CMK (cell line): ENCODE measurements at regions not wholly inside any gene's neighbourhood (a gene's known extent, or its start where the extent isn't known, plus 50 kb on each side); places are given as distances from the start of the nearest gene placed in this dataset.

Experiments
- DNase-seq: peaks from one replicate; pipeline ENCODE4 v3.0.0-alpha.2; 2010; ENCODE audit warnings: low read depth

DNA sequence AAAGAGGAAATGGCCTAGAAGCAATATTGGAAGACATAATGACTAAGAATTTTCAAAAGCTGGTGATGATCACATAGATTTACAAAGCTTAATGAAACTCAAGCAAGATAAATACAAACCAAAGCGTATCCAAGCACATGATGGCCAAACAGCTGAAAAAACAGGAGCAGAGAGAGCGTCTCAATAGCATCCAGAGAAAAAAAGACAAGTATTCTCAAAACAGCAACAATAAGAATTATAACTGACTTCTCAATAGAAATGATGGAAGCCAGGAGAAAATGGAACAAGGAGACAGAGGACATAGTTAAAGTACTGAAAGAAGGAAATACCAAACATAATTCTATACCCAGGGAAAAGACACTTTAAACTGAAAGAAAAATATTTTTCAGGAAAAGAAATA is 437.2 kb upstream of the TNP1 start:
- DNase-seq: no peak

DNA sequence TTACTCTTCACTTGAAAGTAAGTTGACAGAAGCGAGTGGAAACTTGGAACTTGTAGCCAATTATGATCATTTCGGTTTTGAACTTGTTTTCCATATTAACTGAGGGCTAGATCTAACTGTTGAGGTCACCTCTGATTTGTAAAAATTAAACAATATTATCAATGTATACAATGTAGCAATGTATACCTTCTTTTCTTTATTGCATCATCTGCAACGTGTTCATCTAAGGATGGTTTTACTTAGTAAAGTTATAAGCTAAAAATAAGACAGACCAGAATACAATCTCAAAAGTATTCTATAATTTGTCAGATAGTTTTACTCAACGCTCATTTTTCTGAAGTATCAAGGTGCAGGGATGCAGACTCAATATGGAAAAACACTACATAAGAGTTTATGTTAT is 435.0 kb upstream of the TNP1 start:
- DNase-seq: no peak

DNA sequence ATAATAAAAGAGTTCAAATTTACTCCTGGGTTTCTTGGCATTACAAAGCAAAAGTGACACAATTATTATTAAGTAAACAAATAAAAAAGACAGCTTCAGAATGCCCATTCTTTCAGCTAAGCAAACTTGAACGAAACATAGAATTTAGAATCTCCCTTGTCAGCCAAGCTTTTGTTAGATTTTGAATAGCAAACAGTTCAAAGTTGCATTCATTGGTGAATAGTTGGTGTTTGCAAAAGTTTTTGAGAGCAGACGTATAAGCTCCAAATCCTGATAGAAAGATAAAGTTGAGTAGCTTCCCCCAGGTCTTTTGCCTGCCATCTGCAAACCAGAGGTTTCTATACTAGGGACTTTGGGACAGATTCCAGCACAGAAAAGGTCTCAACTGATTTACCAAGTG is 434.3 kb upstream of the TNP1 start:
- DNase-seq: no peak

DNA sequence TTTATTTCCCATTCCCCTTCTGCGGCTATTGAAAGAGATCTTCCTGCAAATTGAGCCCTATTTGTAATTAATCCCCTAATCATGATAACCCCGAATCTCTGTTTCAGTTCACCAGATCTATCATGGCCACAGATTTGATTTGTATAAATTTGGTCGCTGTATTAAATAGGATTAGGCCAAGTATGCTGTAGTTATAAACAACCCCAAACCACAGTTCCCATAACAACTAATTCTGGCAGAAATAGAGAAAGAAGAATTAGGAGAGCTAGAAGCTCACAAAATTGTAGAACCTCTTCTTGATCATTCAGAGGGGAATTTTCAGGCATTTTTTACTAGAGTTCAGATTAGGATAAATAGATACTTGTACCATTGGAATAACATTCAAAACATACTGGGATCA is 433.7 kb upstream of the TNP1 start:
- DNase-seq: no peak

DNA sequence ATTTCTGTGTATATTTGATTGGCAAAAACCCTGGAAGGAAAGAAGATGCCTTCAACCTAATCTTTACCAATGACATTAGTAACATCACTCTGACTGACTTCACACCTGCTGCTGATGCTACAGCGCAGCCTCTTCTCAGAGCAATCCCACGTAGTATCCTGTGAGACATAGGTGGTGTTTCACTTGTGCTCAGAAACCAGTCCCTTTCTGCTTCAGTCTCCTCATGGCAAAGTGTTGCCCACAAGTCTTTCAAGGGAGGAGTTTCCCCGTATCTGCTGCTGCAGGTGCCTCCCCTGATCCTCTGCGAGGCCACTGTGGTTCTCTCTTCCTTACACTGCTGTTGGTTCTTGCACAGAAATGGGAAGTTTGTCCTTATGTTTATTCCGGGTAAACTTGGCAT is 433.2 kb upstream of the TNP1 start:
- no peak for DNase-seq

DNA sequence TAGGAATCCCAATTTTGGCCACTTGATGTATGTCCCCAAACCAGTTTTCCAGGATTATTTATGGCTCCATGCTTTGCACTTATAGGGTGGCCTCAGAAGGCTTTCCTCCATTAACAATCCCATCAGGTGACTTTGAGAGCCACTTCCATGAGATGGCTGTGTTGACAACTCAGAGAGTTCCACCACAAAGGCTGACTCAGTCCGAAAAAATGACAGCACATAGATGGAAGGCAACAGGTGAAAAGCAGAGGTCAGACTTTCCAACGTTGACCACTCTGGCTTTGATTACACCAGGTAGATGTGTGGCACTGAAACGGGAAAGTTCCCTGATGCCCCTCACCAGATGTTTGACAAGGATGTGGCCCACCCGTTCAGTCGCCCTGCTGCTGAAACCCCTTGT is 431.4 kb upstream of the TNP1 start:
- no peak for DNase-seq

DNA sequence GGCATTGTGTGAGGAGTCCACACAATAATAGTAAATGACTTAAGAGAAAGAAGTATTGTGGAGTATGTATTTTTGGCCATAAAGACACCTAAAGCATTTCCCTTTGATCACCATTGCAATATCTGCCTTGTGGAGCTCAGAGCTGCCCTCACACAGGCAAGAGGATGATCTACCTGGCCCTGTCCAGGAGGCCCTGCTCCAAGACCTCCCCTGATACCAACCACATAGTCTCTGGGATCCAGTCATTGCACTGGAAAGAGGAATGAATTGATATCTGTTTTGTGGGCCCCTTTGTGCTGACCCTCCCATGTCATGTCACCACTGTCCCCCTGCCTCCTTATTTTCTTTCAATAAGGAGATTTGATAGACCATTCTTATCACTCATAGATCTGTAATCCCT is 430.6 kb upstream of the TNP1 start:
- DNase-seq: no peak

DNA sequence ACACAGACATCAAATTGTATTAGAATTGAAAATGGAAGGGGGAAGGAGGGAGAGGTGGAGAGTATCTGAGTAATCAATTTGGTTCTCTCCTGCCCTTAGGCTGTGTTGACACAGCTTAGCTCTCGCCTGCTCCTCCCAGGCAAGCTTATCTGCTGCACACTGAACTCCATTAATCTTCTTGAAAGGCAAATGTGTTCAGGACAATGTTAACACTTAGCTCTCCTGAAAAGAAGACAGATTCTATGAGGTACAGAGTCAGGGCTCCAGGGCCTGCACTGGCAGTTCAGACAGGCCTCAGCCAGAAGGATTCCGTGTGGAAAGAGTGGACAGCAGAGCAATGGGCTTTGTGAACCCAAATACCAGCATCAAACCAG is 430.0 kb upstream of the TNP1 start:
- DNase-seq: no peak

DNA sequence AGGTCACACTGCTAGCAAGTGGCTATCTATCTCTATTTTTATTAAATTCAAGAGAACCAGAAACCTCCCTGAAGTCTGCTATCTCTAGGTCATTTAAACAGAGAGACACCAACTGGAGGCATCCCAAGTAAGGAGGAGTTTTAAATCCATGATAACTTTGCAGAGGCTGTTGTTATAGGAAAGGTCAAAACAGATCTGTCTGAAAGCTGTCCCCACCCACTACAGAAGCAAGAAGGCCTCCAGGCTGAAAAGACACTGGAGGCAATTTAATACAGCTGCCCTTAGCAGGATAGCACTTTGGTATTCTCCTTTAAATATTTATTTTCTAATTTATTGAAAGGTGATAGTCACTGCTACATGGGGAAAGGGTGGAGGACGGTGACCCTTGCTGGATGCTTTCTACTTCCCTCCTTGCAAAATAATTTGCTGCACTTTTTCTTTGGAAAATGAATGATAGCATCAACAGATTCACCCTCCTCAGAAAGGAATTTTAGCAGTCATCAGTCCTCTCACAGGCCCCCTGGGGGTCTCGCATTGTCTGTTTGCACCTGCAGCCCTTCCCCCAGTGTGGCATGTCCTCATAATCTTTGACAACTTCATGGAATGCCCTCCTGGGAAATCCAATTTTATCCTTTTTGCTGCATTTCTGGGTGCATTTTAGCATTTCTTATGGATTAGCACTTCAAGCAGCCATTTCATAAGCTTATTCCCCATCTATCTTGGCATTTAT is 429.5 kb upstream of the TNP1 start:
- no peak for DNase-seq

DNA sequence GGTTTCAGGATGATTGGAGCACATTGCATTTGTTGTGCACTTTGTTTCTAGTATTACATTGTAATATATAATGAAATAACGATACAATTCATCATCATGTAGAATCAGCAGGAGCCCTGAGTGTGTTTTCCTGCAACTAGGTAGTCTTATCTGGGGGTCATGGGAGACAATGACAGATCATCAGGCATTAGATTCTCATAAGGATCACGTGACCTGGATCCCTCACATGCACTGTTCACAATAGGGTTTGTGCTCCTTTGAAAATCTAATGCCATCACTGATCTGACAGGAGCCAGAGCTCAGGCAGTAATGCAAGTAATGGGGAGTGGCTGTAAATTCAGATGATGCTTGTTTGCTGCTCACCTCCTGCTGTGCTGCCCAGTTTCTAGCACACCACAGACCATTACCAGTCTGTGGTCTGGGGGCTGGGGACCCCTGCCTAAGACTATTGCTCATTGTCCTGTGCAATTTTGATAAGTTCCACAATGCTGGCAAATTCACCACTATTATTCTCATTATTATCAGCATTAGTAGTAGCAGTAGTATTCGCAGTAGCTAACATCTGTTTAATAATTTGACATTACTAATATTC is 428.7 kb upstream of the TNP1 start:
- no peak for DNase-seq

DNA sequence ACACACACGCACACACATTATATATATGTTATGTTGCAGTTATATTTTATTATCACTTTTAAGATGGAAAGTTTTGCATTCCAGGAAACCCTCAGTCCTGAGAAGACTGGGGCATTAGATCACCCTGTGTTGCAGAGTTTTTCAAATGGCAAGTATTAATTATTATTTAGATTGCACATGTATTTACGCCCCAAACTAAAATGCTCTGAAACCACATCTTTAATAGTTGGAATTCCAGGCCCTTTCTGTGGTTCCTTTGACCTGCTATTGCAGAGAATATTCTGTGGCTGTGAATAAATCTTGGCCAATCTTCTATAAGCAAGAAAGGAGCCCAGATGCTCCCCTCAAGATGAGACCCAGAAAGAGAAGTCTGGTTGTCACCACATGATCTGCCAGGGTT is 427.0 kb upstream of the TNP1 start:
- DNase-seq: no peak

DNA sequence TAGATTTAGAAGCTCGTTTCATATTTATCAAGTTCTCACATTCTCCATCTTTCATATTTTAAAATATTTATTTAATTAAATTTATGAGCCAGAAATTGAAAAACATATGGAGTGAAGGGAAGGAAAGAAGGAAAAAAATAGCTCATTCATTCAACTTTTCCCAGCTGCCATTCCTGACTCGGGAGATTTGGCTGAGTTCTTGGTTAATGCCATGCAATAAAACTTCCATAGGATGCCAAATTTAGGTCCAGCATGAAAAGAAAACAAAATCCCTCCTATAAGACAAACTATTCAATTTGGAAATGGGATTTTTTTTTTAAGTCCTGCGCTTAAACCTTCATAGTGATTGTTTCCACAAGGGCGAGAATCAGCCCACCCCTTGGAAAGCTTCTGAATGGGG is 426.1 kb upstream of the TNP1 start:
- no peak for DNase-seq

DNA sequence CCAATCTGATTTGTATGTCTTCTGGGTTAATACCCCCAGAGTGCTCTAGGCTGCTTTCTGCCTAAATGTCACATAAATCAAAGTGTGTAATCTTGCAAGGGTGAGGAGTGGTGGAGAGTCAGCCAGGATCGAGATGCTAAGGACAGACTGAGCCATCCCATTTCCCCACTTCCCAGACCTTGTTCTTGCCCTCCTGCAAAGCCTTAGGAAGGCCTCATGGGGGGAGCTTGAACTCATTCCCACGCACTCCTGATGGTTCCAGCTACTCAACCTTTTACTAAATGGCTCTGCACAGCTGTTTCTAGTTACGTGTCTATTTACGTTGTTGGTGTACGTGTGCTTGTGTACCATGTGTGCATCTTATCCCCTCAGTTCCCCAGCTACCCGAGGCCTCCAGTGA is 423.6 kb upstream of the TNP1 start:
- no peak for DNase-seq

DNA sequence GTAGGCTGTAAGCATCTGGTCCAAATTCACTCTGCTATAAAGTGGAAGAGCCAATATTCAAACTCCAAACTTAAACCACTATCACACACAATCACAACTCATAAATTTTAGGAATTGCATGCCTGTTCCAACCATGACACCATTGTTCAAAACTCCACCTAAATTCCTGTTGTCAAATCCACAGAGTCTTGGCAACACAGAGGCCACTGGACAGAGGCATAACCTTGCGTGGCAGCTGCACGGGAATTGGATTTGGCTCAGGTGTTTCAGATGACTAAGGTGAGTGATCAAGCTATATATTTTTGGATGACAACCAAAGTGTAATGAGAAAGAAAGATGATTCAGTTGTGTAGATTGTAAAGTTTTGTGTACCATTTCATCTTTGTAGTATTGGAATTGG is 422.7 kb upstream of the TNP1 start:
- DNase-seq: no peak

DNA sequence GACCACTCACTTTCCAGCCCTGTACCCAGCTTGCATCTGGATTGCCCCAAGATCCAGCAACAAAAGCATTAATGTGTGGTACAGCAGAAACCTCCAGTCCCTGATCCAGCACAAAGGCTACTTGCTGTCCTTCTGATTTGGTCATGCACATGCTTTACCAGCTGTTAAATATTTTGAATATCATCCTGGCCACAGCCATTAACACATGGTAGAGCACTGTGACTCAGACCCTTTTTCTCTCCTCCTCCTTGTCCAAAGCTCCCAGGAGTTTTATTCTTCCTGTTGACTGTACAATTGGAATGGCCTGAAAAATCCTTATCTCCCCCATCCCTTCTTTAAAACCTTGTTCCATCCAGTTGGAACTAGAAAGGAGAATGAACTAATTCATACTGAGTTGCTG is 419.7 kb upstream of the TNP1 start:
- DNase-seq: no peak

DNA sequence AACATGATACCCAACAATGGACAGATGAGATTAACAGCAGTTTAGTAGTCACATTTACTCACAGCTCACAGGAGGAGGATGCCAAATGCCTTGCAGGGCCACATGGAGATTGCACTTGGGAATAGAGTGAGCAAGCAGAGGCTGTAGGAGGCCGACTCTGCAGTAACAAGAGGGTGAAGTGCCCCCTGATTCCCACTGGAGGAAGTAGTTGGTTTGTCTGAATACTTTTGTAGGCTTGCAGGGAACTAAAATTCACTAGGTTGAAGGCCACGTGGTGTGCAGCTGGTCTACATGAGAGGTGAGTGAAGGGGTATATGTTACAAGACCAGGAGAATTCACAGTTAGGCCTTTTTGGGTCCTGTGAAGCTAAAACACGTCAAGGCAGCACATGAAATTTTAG is 419.3 kb upstream of the TNP1 start:
- DNase-seq: no peak

DNA sequence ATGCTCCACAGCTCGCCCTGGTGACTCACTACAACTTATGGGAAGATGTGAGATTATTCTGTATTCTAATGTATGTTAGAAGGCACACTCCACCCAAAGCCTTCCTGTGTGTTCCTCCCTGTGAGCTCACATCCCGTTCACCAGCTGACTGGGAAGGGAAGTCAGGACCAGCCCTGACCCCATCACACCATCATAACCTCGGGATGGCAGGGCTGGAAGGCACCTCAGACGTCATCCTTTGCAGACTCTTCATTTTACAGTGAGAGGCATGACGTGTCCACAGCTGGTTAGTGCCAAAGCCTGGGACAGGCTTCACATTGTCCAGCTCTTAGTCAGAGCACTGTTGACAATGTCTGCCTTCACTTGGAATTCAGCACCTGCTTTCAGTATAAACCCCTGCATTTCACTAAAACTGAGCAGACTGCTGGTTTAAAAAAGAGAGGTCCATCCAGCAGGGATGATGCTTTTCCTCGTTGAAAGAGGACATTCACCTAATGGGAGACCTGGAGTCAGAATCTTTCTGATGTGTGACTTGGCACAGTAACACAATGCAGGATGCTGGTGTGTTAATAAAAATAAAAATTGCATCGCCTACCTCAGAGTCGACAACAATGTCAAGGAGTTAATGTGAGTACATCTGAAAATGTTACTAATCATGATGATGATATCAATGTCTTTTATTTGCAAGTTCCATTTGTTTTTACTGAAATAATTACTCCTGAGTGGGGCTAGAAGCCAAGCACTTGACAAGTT is 418.0 kb upstream of the TNP1 start:
- DNase-seq: no peak

DNA sequence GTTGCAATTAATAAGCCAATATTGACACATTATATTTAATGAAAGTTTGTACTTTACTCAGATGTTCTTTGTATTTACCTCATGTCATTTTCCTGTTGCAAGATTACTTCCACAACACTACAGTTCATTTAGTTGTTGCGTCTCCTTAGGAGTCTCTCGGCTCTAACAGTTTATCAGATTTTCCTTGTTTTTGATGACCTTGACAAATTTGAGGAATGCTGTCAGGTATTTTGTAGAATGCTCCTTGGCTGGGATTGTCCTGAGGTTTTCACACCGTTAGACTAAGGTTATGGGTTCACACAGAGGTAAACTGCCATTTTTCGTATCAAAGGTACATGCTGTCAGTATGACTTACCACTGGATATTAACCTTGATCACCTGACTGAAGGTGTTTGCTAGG is 416.6 kb upstream of the TNP1 start:
- no peak for DNase-seq

DNA sequence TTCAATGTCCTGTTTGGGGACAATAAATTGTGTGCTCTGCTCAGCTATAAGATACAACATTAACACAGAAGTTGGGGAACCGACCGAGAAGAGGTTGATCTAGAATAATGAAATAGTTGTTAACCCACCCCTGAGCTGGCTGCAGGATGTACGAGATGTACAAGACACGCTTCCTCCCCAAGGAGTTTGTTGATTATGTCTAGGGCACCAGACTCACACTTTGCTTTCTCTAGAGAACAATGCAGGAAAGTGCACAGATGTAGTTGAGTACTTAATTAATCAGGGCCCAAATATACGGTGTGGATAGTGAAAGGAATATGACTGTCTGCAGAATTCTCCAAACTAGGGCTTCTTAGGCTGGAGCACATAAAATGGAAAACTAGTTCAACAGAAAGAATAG is 415.2 kb upstream of the TNP1 start:
- no peak for DNase-seq

DNA sequence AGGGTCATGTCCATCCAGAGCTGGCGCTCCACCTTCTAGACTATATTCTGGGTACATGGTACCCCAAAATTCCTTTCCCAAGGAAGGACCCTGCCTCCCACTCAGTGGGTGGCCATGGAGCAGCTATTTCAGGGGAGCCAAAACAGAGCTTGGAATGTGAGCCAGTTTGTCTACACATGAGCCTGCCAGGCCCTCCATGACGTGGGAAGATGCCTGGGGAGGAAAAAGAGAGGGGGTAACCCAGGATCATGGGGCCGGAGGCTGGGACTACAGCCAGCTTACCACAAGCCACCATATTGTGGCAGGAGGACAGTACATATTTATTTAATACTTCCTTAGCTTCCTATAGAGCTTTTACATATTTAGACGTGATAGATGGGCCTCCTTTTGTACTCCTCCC is 414.7 kb upstream of the TNP1 start:
- DNase-seq: no peak

DNA sequence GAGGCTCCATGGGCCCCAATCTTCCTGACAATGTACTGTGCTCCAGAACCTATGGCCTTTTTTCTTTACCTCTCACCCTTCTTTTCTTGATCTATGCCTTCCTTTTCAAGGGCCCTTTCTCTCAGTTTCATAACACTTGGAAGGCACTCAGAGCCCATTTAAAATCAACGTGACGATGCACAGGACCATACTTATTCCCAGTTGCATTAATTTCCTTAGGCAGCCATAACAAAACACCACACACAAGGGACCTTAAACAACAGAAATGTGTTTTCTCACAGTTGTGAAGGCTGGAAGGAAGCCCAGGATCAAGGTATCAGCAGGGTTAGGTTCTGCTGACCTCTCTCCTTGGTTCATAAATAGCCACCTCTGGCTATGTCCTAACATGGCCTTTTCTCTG is 414.0 kb upstream of the TNP1 start:
- no peak for DNase-seq

DNA sequence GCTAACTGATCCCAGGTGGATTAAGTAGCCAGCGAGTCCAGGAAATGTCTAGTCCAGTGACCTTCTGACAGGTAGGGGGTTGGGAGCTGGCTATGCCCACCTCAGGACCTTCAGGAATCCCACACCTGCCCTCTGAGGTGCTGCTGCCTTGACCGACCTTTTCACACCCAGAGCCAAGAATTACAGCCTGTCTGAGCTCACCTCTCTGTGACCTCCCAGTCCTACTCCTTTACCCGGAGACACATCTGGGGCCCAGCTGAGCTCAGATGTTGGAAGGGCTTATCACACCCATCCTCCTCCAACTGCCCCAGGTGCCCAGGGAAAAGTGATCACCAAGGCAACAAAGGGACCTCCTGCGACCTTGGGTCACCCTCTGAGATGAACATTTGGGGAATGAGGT is 413.3 kb upstream of the TNP1 start:
- DNase-seq: no peak

DNA sequence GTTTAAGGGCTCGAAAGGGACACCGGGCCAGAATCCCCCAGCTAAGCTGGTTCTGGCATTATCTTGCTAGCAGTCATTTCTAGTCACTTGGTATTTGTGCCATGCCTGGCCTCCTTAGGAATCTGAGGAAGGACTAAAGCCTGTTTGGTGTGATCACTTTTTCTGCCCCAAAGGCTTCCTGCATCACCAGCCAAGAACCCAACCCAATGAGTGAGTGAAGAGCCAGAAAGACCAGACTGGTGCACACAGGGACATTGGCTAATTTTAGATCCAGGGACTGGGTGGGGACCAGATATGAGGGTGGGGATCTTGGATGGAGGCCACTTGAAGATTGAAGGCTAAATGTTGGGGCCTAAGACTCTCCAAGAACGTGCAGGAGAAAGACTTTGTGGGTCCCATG is 411.9 kb upstream of the TNP1 start:
- DNase-seq: no peak
